ENCODE measurements at regions not wholly inside any gene's neighbourhood (a gene's known extent, or its start where the extent isn't known, plus 50 kb on each side); places are given as distances from the start of the nearest gene placed in this dataset.
"Not testable (repeated sequence)": the region's sequence is repeated elsewhere in the genome, so short reads cannot be mapped to it uniquely, and the experiment has no call there.

GRCh38 chr15:70524470-70524869 is 238.9 kb downstream of the UACA start:
- DNase-seq = no peak

DNA sequence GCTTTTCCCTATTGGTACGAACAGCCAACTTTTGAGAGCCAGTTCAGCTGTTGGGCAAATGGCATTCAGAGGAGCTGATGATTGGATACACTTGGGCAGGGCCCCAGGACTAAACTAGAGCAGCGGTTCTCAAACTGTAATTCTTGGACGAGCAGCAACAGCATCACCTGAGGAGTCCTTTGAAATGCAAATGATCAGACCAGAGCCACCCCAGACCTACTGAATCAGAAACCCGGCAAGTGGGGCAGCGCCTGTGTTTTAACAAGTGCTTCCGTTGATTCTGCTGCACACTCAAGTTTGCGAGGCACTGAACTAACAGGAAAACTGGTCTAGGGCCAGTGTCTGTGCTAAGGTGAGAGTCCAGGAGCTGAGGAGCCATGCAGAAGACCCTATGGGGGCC is 239.7 kb downstream of the UACA start:
- DNase-seq = no peak

DNA sequence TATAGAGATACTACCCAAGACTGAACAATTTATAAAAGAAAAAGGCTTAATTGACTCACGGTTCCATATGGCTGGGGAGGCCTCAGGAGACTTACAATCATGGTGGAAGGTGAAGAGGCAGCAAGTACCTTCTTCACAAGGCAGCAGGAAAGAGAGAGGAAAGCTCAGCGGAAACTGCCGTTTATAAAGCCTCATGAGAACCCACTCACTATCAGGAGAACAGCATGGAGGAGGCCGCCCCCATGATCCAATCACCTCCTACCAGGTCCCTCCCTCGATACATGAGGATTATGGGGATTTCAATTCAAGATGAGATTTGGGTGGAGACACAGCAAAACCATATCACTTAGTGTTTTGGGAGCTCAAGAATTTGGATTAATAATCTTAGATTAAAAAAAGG is 240.2 kb downstream of the UACA start:
- no peak for DNase-seq

- no peak for DNase-seq
Observed at GRCh38 chr15:70522323-70522966, 240.9 kb downstream of the UACA start.

DNA sequence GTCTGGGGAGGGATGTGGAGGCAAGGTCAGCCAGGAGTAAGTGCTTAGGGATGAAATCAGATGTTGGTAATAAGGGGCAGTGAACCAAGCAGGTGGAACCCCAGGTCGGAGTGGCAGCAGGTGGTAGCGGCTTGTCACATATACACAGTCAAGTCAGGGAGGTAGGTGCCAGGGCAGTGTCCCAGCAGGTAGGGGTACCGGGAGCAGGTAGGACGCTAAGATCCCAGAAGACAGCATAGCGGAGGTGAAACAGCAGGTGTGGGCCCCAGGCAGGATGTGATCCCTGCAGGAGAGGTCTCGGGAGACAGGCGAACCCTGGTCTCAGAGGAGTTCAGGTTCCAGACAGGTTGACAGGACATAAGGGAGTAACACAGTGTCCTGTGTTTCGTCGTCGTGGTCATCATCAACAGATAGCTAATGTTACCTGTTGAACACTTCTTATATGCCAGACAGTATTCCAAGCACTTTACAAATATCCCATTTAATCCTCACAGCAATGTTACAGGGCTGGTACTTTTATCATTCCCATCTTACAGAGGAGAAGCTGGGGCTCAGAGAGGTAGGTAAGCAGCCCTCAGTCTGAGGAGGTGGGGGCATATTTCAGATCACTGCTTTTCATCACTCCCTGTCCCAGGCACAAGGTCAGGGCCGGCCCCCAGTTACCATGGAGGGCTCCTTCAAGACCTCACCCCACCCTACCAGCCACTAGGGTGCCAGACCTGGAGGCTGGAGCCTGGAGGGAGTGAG is 241.6 kb downstream of the UACA start:
- no peak for DNase-seq

GRCh38 chr15:70519616-70520015 is 243.7 kb downstream of the UACA start:
- no peak for DNase-seq

DNA sequence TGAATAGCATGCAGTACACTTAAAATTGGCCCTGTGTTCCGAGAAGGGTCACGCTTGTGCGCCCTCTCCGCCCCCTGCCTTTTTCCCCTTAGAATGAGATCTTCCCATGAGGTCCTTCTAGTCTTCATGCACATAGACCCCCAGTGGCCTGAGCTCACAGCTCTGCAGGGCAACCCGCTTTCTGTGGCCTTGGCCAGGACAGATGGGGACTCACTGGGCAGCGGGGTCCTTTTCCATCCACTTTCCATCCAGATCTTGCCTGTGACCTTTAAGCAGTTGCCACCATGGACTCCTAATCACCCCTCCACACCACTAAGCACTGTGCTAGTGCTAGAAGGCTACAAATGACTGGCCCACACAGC is 244.4 kb downstream of the UACA start:
- DNase-seq = no peak

GRCh38 chr15:70518201-70519003 is 245.0 kb downstream of the UACA start:
- DNase-seq = no peak

DNA sequence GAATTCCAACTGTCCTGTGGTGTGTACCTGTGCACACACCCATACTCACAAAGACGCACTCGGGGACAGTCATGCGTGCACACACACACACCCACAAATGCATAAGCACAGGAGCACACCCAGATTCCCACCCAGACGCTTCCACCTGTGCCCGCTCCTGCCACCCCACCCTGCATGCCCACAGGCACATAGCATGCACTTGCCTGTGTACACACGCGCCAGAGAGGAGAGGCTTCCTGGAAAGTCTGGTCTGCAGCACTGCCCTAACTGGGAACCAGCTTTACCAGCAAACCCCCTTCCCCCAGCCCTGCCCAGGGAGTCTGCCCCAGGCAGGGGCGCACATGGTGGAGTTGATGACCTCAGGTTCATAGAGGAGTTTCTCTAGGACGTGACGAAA is 246.2 kb downstream of the UACA start:
- no peak for DNase-seq

DNA sequence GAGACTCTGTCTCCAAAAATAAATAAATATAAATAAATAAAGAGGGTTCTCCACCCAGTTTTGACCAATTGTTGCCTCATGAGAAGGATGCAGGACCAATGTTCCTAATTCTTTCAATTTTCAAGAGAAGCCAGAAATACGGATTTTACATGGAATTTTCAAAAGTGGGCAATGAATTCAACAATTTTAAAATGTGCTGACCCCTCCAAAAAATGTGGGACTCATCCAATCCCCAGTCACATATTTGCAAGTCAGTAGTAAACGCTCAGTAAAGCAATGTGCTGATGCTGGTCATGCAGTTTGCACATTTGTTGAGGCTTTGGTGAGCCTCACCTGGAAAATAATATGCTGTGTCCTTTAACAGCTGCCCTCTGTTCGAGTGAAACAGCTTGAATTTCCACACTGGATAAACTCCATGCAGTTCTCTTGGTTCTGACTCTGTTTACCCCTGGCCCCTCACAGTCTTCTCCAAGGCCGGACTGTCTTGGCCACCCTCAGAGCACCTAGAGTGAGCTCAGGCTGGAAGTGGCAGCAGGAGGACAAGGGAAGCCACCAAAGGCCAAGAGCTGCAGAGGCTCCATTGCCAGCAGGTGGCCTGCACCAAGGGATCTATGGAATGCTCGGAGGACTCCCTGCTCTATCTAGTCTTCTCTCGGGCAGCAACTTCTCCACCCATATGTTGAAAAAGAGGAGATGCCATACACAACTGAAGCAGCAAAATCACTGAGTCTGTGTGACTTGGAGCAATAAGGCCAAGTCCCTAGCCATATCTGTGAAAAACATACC is 246.8 kb downstream of the UACA start:
- DNase-seq = no peak

GRCh38 chr15:70514251-70514650 is 249.1 kb downstream of the UACA start:
- no peak for DNase-seq

GRCh38 chr15:70513819-70514218 is 249.5 kb downstream of the UACA start:
- no peak for DNase-seq

DNA sequence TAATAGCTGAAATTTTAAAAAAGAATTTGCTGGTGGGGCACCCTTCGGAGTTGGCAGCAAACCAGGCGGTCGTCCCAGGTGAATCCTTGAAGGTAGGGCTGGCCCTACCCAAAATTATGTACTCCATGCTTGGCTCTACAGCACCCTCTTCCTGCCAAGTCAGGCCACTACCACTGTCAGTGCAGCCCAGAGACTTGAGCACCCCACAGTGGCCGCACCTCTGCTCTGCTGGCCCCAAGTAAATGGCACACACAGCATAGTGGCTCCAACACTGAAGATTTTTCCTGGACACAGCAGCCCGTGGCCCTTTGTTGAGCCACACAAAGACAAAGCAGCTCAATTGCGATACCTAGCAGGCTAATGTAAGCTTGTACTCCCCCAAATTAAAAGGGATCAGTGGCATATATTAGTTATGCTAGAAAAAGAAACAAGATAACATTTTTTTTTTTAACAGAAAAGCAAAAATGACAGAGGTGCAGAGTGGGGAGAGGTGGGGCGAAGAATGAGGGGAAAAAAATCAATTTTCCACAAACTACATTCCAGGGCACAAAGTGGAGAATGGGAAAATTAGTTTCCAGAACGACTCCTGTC is 250.5 kb downstream of the UACA start:
- no peak for DNase-seq

DNA sequence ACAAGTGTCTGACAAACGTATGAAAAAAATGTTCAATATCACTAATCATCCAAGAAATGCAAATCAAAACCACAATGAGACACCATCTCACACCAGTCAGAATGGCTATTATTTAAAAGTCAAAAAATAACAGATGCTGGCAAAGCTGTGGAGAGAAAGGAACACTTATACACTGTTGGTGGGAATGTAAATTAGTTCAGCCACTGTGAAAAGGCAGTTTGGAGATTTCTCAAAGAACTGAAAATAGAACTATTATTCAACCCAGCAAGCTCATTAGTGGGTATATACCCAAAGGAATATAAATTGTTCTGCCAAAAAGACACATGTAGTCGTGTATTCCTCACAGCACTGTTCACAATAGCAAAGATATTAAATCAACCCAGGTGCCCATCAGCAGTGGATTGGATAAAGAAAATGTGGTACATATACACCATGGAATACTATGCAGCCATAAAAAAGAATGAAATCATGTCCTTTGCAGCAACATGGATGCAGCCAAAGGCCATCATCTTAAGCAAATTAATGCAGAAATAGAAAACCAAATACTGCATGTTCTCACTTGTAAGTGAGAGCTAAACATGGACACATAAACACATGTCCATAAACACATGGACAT is 251.3 kb downstream of the UACA start:
- DNase-seq = not testable (repeated sequence)

- DNase-seq = no peak
Observed at GRCh38 chr15:70510433-70510832, 252.9 kb downstream of the UACA start.

DNA sequence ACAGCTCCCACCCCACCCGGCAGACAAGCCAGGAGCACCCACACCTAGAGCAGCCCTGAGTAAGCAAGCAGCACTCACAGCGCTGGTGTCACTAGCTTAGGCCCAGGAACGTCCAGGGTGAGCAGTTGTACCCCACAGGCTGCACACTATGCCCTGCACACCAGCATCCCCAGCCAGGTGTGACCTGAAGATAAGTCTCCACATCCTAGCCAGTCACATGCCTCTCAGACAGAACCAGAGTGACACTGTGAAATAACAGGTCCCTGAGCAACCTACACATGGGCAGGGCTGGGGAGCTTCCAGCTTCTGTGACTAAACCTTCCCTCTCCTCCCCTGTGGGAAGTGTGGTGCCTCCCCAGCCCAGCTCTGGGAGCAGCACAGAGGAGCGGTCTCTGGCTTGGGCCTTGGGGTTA is 253.6 kb downstream of the UACA start:
- DNase-seq = no peak

GRCh38 chr15:70509282-70509662 is 254.1 kb downstream of the UACA start:
- DNase-seq = no peak

DNA sequence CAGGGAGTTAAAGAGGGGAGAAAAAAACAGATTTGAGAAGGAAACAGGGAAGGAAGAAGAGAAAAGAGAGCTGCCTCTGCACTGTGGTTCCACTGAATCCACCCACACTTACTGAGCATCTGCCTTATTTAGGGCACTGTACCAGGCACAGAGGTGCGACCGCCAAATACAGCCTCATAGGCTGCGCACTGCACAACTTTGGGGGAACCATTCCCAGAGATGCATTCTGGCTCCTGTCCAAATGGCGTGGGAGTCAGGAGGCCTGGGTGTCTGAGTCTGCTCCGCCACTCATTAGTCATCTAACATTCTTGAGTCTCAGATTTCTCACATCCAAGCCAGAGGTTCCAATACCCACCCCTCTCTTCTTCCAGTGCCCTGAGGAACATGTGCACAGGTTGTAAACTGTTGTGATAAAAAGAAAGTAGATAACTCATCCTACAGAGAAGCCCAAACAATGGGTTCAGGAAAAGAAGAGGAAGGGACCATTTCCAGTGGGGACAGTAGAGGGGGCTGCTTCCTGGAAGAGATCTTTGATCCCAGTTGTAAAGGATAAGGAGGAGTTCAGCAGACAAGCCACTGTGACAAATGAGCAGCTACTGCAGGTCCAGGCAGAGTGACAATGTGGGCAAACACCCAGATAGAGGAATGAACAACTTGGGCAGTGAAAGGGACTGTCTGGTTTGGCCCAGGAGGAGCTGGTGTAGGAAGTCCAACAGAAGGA is 254.6 kb downstream of the UACA start:
- no peak for DNase-seq

DNA sequence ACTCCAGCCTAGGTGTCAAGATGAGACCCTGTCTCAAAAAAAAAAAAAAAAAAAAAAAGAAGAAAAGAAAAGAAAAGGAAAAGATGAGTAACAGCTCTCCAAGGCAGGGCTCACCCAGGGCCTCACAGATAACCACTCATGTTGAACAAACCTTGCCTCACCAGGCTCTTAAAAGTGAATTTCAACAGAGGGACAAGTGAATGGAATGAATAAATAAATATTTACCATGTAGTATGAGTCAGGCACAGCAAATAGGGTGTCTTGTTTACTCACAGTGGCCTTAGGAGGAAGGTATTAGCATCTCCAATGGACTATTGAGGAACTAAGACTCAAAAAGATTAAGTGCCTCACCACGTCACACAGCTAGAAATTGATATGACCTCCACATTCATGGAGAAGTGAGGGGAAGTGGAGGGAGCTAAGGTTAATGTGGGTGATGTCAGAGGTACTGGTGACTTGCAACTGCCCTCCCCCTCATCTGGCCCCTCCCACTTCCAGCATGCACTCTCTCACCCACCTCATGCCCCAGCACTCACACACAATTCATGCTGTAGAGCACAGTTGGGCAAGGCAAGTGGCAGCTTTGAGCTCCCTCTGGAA is 255.5 kb downstream of the UACA start:
- no peak for DNase-seq
